Loucy (cell line): ENCODE measurements at regions not wholly inside any gene's neighbourhood (a gene's known extent, or its start where the extent isn't known, plus 50 kb on each side); places are given as distances from the start of the nearest gene placed in this dataset.

ENCODE experiments used
- H2AFZ ChIP-seq: fragments of 200-600 bp; sonication (generic); 2 replicates; pipeline ENCODE4 v1.6.0; 2016; ENCODE audit warnings: antibody characterized with exemption, mild to moderate bottlenecking, low read length, moderate library complexity
- H3F3A ChIP-seq: fragments of 200-600 bp; 2 replicates; pipeline ENCODE4 v1.6.0; 2016; ENCODE audit warnings: antibody characterized with exemption, low read depth, mild to moderate bottlenecking
- H3K27me3 ChIP-seq: fragments of 200-600 bp; sonication (generic); 2 replicates; pipeline ENCODE4 v1.6.1; 2014; ENCODE audit warnings: low read length, mild to moderate bottlenecking; ENCODE audit not compliant: insufficient read depth, poor library complexity, severe bottlenecking
- H3K36me3 ChIP-seq: fragments of 200-600 bp; sonication (generic); 2 replicates; pipeline ENCODE4 v1.6.1; 2016; ENCODE audit warnings: low read length; ENCODE audit not compliant: insufficient read depth
- H3K4me1 ChIP-seq: fragments of 200-600 bp; sonication (generic); 2 replicates; pipeline ENCODE4 v1.5.1; 2014; ENCODE audit warnings: low read length, mild to moderate bottlenecking; ENCODE audit not compliant: insufficient read depth, poor library complexity, severe bottlenecking
- H3K4me2 ChIP-seq: fragments of 200-600 bp; sonication (generic); 2 replicates; pipeline ENCODE4 v1.6.0; 2014; ENCODE audit warnings: antibody characterized with exemption, low read length, low read depth, mild to moderate bottlenecking; ENCODE audit not compliant: poor library complexity, severe bottlenecking
- H3K4me3 ChIP-seq: fragments of 200-600 bp; sonication (generic); 2 replicates; pipeline ENCODE4 v1.5.1; 2014; ENCODE audit warnings: low read length, mild to moderate bottlenecking, mixed read lengths; ENCODE audit not compliant: poor library complexity, severe bottlenecking
- H3K79me2 ChIP-seq: fragments of 200-600 bp; sonication (generic); 2 replicates; pipeline ENCODE4 v1.6.1; 2014; ENCODE audit warnings: low read length; ENCODE audit not compliant: insufficient read depth
- H3K9ac ChIP-seq: fragments of 200-600 bp; sonication (generic); 2 replicates; pipeline ENCODE4 v1.6.0; 2014; ENCODE audit warnings: mild to moderate bottlenecking, low read depth, low read length, moderate library complexity; ENCODE audit not compliant: poor library complexity, severe bottlenecking
- H3K9me2 ChIP-seq: fragments of 200-600 bp; sonication (generic); replicated peaks from 2 replicates; pipeline ENCODE4 v1.6.1; 2016; ENCODE audit warnings: low read depth, low read length, mixed read lengths
- H3K9me3 ChIP-seq: fragments of 200-600 bp; sonication (generic); 2 replicates; pipeline ENCODE4 v1.6.1; 2014; ENCODE audit warnings: mild to moderate bottlenecking, antibody characterized with exemption, low read length, low read depth; ENCODE audit not compliant: insufficient read depth
- H4K20me1 ChIP-seq: fragments of 200-600 bp; sonication (generic); 2 replicates; pipeline ENCODE4 v1.6.0; 2014; ENCODE audit warnings: antibody characterized with exemption, low read length, mild to moderate bottlenecking; ENCODE audit not compliant: insufficient read depth, poor library complexity, severe bottlenecking
- EZH2phosphoT487 ChIP-seq: fragments of 200-600 bp; IDR thresholded peaks from 2 replicates; pipeline ENCODE4 v1.6.1; 2018; ENCODE audit warnings: antibody characterized with exemption, mild to moderate bottlenecking, moderate library complexity, borderline replicate concordance
- TF ChIP-seq, protein P1 (sequence below): fragments of 200-600 bp; sonication (generic); conservative IDR thresholded peaks from 2 replicates; pipeline ENCODE4 v1.5.1; 2014; ENCODE audit warnings: mild to moderate bottlenecking, antibody characterized with exemption, low read length

DNA sequence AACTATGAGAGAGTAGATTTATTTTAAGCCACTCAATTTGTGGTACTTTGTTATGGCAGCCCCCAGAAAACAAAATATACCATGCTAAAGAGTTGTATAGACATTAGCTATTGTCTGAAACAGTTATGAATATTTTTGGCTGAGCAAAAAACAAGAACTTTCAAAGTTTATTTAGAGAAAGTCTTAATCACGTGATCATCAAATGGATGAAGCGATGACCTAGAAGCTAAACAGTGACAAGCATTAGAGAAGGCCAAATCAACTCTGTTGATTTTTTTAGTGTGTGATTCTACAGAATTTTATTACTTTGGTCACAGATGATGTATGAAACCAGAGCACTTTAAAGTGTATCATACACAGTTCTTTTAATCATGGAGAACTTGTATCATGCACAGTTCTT lies 1247.9 kb upstream of the MAP3K7 start:
- TF ChIP-seq, protein P1, sequence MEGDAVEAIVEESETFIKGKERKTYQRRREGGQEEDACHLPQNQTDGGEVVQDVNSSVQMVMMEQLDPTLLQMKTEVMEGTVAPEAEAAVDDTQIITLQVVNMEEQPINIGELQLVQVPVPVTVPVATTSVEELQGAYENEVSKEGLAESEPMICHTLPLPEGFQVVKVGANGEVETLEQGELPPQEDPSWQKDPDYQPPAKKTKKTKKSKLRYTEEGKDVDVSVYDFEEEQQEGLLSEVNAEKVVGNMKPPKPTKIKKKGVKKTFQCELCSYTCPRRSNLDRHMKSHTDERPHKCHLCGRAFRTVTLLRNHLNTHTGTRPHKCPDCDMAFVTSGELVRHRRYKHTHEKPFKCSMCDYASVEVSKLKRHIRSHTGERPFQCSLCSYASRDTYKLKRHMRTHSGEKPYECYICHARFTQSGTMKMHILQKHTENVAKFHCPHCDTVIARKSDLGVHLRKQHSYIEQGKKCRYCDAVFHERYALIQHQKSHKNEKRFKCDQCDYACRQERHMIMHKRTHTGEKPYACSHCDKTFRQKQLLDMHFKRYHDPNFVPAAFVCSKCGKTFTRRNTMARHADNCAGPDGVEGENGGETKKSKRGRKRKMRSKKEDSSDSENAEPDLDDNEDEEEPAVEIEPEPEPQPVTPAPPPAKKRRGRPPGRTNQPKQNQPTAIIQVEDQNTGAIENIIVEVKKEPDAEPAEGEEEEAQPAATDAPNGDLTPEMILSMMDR = no peak
- TF ChIP-seq EZH2phosphoT487 = no peak
- Histone ChIP-seq H3K9me3 (no peaks in the 10 kb centered on the region), H3K79me2 (no peaks in the 10 kb centered on the region), H3K36me3 (no peaks in the 10 kb centered on the region), H3K27me3 (no peaks in the 10 kb centered on the region), H2AFZ (no peak overlapping the region), H3K4me1 (no peaks in the 10 kb centered on the region), H3K4me2 (no peak overlapping the region), H4K20me1 (no peaks in the 10 kb centered on the region), H3F3A (no peaks in the 10 kb centered on the region), H3K9me2 (no peaks in the 10 kb centered on the region), H3K9ac (no peak overlapping the region), H3K4me3 (no peak overlapping the region)

DNA sequence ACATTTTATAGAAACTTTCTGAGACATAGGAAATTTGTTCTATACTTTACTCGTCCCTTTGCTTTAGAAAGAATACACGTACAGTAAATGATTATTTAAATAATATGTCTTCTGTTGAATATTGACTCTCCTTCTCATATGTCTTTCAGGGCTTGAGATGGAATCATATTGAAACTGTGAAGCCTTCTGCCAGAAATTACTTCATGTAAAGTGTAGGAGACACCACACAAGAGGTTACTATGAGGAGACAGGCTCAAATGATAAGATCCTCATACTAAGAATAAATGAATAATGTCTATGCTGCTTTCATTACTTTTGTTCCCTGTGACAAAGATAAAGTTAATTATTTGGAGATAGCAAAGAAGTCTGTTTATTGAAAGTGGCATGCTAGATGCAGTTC lies 1240.3 kb upstream of the MAP3K7 start:
- Histone ChIP-seq H3K4me3 (no peak overlapping the region), H3K4me1 (no peaks in the 10 kb centered on the region), H3F3A (no peaks in the 10 kb centered on the region), H3K9me2 (no peaks in the 10 kb centered on the region), H3K4me2 (no peak overlapping the region), H3K9ac (no peak overlapping the region), H3K27me3 (no peaks in the 10 kb centered on the region), H2AFZ (no peak overlapping the region), H3K9me3 (no peaks in the 10 kb centered on the region), H3K79me2 (no peaks in the 10 kb centered on the region), H3K36me3 (no peaks in the 10 kb centered on the region), H4K20me1 (no peaks in the 10 kb centered on the region)
- no peak for TF ChIP-seq EZH2phosphoT487
- TF ChIP-seq, protein P1 = no peak

DNA sequence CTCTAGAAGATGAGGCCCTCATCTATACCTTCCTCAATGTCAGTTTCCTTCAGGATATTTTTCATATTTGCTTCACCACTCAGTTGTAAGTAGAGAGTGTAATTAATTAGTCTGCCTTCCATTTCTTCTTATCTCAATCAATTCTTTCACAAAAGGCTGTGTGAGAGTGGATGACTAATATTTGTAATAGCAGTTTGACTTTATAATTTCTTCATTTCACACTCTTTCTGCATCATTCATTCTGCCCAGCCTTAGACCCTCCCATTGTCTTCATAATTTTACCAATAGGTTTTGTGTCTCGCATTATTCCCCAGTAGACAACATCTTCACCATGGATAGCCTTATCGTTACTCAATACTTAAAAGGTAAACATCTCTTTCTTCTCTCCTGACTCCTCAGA lies 1239.3 kb upstream of the MAP3K7 start:
- no peak overlapping the region for H3K4me3 ChIP-seq
- TF ChIP-seq, protein P1 = no peak
- TF ChIP-seq EZH2phosphoT487 = no peak
- H2AFZ ChIP-seq = no peak overlapping the region
- no peaks in the 10 kb centered on the region for H3K79me2 ChIP-seq
- H3F3A ChIP-seq = no peaks in the 10 kb centered on the region
- H3K4me1 ChIP-seq = no peaks in the 10 kb centered on the region
- no peaks in the 10 kb centered on the region for H3K27me3 ChIP-seq
- no peaks in the 10 kb centered on the region for H3K9me2 ChIP-seq
- no peak overlapping the region for H3K4me2 ChIP-seq
- no peaks in the 10 kb centered on the region for H4K20me1 ChIP-seq
- no peaks in the 10 kb centered on the region for H3K36me3 ChIP-seq
- H3K9me3 ChIP-seq = no peaks in the 10 kb centered on the region
- H3K9ac ChIP-seq = no peak overlapping the region
